ENCODE measurements at regions not wholly inside any gene's neighbourhood (a gene's known extent, or its start where the extent isn't known, plus 50 kb on each side); places are given as distances from the start of the nearest gene placed in this dataset.

GRCh38 chr2:49260979-49261538 lies 106.7 kb upstream of the FSHR start:
- no peak for TF ChIP-seq POLR2A (IDR thresholded peaks at IDR 0.05; ENCODE audit: extremely low read depth, insufficient read length)
- TF ChIP-seq, protein P1, sequence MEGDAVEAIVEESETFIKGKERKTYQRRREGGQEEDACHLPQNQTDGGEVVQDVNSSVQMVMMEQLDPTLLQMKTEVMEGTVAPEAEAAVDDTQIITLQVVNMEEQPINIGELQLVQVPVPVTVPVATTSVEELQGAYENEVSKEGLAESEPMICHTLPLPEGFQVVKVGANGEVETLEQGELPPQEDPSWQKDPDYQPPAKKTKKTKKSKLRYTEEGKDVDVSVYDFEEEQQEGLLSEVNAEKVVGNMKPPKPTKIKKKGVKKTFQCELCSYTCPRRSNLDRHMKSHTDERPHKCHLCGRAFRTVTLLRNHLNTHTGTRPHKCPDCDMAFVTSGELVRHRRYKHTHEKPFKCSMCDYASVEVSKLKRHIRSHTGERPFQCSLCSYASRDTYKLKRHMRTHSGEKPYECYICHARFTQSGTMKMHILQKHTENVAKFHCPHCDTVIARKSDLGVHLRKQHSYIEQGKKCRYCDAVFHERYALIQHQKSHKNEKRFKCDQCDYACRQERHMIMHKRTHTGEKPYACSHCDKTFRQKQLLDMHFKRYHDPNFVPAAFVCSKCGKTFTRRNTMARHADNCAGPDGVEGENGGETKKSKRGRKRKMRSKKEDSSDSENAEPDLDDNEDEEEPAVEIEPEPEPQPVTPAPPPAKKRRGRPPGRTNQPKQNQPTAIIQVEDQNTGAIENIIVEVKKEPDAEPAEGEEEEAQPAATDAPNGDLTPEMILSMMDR (IDR thresholded peaks at IDR 0.05; ENCODE audit: low read depth, low read length) = no peak
